SK-N-MC (cell line): ENCODE measurements at regions not wholly inside any gene's neighbourhood (a gene's known extent, or its start where the extent isn't known, plus 50 kb on each side); places are given as distances from the start of the nearest gene placed in this dataset.

Source experiments
- EZH2 ChIP-seq: fragments of 200-600 bp; sonication (generic); IDR thresholded peaks from one replicate; pipeline ENCODE4 v1.6.1; 2017; ENCODE audit warnings: antibody characterized with exemption
- POLR2AphosphoS5 ChIP-seq: IDR thresholded peaks from 2 replicates; pipeline ENCODE4 v1.6.1; 2012; ENCODE audit warnings: mild to moderate bottlenecking, low read depth, low read length, borderline replicate concordance

DNA sequence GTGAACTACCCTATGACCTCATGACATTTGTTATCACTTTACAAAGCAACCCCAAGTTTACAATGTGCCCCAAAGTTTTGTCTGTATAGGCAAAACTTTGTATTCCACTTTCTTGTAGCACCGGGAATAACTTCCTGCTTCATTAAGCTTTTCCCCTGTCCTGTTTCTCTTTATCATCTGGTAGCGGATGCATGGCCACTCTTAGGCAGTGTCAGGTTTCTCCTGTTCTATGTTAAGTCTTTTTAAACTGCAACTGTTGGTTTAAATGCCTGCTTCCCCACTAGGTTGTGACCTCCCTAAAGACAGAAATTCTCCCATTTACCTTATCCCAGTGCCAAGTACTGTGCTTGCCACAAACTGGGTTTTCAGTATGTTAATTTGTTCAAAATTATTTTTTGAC, 433.6 kb upstream of the DPH6 start:
- TF ChIP-seq EZH2: no peak
- TF ChIP-seq POLR2AphosphoS5: no peak
